ENCODE measurements at regions not wholly inside any gene's neighbourhood (a gene's known extent, or its start where the extent isn't known, plus 50 kb on each side); places are given as distances from the start of the nearest gene placed in this dataset.

GRCh38 chr1:55316947-55317662, 101.9 kb upstream of the USP24 start:
- TF ChIP-seq, protein P1, sequence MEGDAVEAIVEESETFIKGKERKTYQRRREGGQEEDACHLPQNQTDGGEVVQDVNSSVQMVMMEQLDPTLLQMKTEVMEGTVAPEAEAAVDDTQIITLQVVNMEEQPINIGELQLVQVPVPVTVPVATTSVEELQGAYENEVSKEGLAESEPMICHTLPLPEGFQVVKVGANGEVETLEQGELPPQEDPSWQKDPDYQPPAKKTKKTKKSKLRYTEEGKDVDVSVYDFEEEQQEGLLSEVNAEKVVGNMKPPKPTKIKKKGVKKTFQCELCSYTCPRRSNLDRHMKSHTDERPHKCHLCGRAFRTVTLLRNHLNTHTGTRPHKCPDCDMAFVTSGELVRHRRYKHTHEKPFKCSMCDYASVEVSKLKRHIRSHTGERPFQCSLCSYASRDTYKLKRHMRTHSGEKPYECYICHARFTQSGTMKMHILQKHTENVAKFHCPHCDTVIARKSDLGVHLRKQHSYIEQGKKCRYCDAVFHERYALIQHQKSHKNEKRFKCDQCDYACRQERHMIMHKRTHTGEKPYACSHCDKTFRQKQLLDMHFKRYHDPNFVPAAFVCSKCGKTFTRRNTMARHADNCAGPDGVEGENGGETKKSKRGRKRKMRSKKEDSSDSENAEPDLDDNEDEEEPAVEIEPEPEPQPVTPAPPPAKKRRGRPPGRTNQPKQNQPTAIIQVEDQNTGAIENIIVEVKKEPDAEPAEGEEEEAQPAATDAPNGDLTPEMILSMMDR (IDR thresholded peaks at IDR 0.05) = no peak
- no peak for TF ChIP-seq POLR2A (IDR thresholded peaks at IDR 0.05)

All from suprapubic skin (tissue), 3 donors.